HG02840 (cell line): ENCODE measurements at regions not wholly inside any gene's neighbourhood (a gene's known extent, or its start where the extent isn't known, plus 50 kb on each side); places are given as distances from the start of the nearest gene placed in this dataset.
"Not testable (repeated sequence)": the region's sequence is repeated elsewhere in the genome, so short reads cannot be mapped to it uniquely, and the experiment has no call there.

Experiments
- ATAC-seq: cut with Tn5 transposase; IDR thresholded peaks from one replicate; pipeline ENCODE4 v1.9.1; 2021; ENCODE audit warnings: mild to moderate bottlenecking, moderate library complexity, moderate number of reproducible peaks; ENCODE audit not compliant: unreplicated experiment, low FRiP score

- ATAC-seq, result no peak
These were observed 1390.8 kb downstream of the ZPLD1 start for GRCh38 chr3:103825586-103825985.

- no peak for ATAC-seq
These were observed 1395.0 kb downstream of the ZPLD1 start for GRCh38 chr3:103829723-103830326.

- no peak for ATAC-seq
These were observed 1412.6 kb downstream of the ZPLD1 start for GRCh38 chr3:103847081-103848062.

- no peak for ATAC-seq
These were observed 1417.0 kb downstream of the ZPLD1 start for GRCh38 chr3:103851793-103852192.

GRCh38 chr3:103862415-103862814, 1427.6 kb downstream of the ZPLD1 start:
- ATAC-seq, result no peak

- ATAC-seq, result no peak
These were observed 1428.6 kb downstream of the ZPLD1 start for GRCh38 chr3:103863381-103863780.

- ATAC-seq, result no peak
These were observed 1431.3 kb downstream of the ZPLD1 start for GRCh38 chr3:103866113-103866512.

- ATAC-seq, result no peak
These were observed 1438.2 kb downstream of the ZPLD1 start for GRCh38 chr3:103873021-103873420.

- ATAC-seq, result no peak
These were observed 1439.2 kb downstream of the ZPLD1 start for GRCh38 chr3:103873897-103874545.

GRCh38 chr3:103881809-103882208, 1447.0 kb downstream of the ZPLD1 start:
- ATAC-seq, result not testable (repeated sequence)

- no peak for ATAC-seq
These were observed 1454.9 kb downstream of the ZPLD1 start for GRCh38 chr3:103889675-103890074.

GRCh38 chr3:103894162-103894822, 1459.5 kb downstream of the ZPLD1 start:
- no peak for ATAC-seq

- ATAC-seq, result no peak
These were observed 1464.5 kb downstream of the ZPLD1 start for GRCh38 chr3:103899328-103899727.

GRCh38 chr3:103904991-103905390, 1461.7 kb upstream of the ALCAM start:
- ATAC-seq, result no peak

GRCh38 chr3:103906304-103906703, 1460.4 kb upstream of the ALCAM start:
- no peak for ATAC-seq

GRCh38 chr3:103906808-103907207, 1459.9 kb upstream of the ALCAM start:
- no peak for ATAC-seq

GRCh38 chr3:103907567-103907966, 1459.1 kb upstream of the ALCAM start:
- no peak for ATAC-seq

GRCh38 chr3:103909395-103909794, 1457.3 kb upstream of the ALCAM start:
- no peak for ATAC-seq

- no peak for ATAC-seq
These were observed 1448.4 kb upstream of the ALCAM start for GRCh38 chr3:103918336-103918735.

GRCh38 chr3:103919327-103919726, 1447.4 kb upstream of the ALCAM start:
- ATAC-seq, result no peak

GRCh38 chr3:103923907-103924306, 1442.8 kb upstream of the ALCAM start:
- ATAC-seq, result no peak
